ENCODE measurements at regions not wholly inside any gene's neighbourhood (a gene's known extent, or its start where the extent isn't known, plus 50 kb on each side); places are given as distances from the start of the nearest gene placed in this dataset.

DNA sequence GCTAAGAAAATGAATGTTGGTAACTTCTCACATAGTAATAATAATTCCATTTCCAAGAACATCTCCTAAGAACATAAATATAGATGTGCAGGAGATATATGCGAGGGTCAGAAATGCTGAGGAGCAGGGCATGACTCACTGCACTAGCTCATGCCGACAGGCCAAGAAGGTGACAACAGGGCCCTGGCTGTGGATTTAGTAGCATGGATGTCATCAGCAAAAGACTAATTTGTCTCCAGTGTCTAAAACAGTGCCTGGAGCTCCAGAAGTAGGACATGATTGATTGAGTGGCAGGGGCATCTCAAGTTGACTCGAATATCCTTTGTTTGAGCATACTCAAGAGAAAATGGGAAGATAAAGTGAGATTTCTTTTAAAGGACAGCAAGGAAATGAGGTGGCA lies 207.0 kb upstream of the FOXA2 start:
- Histone ChIP-seq H3K27ac (ENCODE audit: low read length) (no peak overlapping the region), H3K9ac (ENCODE audit: low read length in 2 of 2) (no peak overlapping the region), H3K4me3 (ENCODE audit: low read length in 2 of 2) (no peak overlapping the region), H3K4me1 (ENCODE audit: control insufficient read depth, insufficient read depth, low read length) (peaks cover 4% of the 10 kb centered on the region), H3K36me3 (ENCODE audit: control insufficient read depth in 2 of 2, insufficient read depth in 2 of 2, low read length in 2 of 2) (no peaks in the 10 kb centered on the region), H3K27me3 (ENCODE audit: control insufficient read depth in 1 of 2, insufficient read depth in 2 of 2, low read length in 2 of 2) (peaks cover 0 to 5% of the 10 kb centered on the region in 2 donors), H3K9me3 (ENCODE audit: control insufficient read depth in 2 of 2, low read length in 2 of 2) (peaks cover 0 to 3% of the 10 kb centered on the region in 2 donors)

DNA sequence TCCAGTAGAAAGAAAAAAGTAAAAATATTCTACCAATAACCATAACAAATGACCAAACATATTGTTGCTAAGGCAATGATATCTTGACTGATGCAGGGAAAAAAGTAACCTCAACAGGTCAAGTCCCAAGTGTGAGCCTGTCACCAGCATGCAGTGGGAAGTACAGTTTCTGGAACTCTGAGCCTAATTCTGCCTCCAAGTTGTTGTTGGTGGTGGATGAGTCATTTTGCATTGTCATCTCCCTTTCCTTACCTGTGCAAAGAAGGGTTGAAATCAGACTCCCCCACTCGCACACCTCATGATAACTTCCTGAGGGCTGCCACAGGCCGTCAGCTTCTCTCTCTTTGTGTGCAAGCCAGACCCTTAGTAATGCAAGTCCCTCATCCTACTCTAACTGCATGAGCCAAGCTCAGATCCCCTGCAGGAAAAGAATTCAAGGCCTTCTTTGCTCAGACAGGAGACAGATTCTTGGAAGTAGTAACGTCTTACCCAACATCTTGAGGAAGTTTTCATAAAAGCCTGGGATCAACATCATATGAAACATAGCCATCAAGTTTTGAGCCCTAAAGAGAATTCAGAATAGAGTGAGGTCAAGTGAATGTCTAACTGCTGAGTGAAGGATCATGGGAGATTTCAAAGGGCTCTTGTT lies 207.6 kb upstream of the FOXA2 start:
- peaks cover 0 to 3% of the 10 kb centered on the region in 2 donors for H3K9me3 ChIP-seq (ENCODE audit: control insufficient read depth in 2 of 2, low read length in 2 of 2)
- H3K36me3 ChIP-seq (ENCODE audit: control insufficient read depth in 2 of 2, insufficient read depth in 2 of 2, low read length in 2 of 2): no peaks in the 10 kb centered on the region
- H3K27ac ChIP-seq (ENCODE audit: low read length): no peak overlapping the region
- peaks cover 4% of the 10 kb centered on the region for H3K4me1 ChIP-seq (ENCODE audit: control insufficient read depth, insufficient read depth, low read length)
- H3K27me3 ChIP-seq (ENCODE audit: control insufficient read depth in 1 of 2, insufficient read depth in 2 of 2, low read length in 2 of 2): peaks cover 0 to 4% of the 10 kb centered on the region in 2 donors
- H3K9ac ChIP-seq (ENCODE audit: low read length in 2 of 2): no peak overlapping the region
- no peak overlapping the region for H3K4me3 ChIP-seq (ENCODE audit: low read length in 2 of 2)

DNA sequence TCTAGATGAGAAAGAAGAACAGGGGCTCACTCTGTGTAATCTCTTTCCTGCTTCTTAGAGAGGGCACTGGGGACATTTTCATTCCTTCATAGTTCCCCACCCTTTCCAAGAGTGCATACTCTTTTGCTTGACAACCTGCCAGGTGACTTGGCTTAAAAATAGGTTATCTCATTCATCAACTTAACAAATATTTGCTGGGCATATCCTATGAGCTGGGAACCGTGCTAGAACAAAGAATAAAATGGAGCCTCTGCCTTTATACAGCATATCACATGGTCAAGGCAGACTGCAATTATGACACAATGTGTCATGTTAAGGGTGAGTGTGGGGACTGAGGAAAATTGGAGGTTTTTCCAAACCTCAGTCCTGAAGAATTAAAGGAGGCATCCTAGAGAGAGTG lies 209.8 kb upstream of the FOXA2 start:
- peaks cover 0 to 3% of the 10 kb centered on the region in 2 donors for H3K9me3 ChIP-seq (ENCODE audit: control insufficient read depth in 2 of 2, low read length in 2 of 2)
- H3K27me3 ChIP-seq (ENCODE audit: control insufficient read depth in 1 of 2, insufficient read depth in 2 of 2, low read length in 2 of 2): peaks cover 0 to 2% of the 10 kb centered on the region in 2 donors
- H3K4me3 ChIP-seq (ENCODE audit: low read length in 2 of 2): no peak overlapping the region
- H3K27ac ChIP-seq (ENCODE audit: low read length): no peak overlapping the region
- no peak overlapping the region for H3K9ac ChIP-seq (ENCODE audit: low read length in 2 of 2)
- H3K4me1 ChIP-seq (ENCODE audit: control insufficient read depth, insufficient read depth, low read length): peaks cover 4% of the 10 kb centered on the region
- H3K36me3 ChIP-seq (ENCODE audit: control insufficient read depth in 2 of 2, insufficient read depth in 2 of 2, low read length in 2 of 2): no peaks in the 10 kb centered on the region

DNA sequence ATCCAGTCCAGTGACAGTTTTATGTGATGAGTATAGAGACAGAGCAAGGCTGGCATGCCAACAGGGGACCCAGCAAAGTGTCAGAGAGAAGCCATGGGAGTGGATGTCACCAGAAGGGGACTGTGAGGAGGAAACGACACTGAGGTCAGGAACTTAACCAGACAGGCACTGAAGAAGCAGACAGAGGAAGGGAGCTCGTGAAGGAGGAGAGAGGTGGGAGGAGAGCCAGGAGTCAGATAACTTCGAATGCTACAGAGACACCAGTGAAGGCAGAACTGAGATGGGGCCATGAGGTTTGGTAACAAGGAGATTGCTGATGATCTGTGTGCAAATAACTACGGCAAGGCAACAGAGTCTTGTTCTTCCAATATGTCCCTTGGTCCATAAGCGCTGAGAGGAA lies 211.1 kb upstream of the FOXA2 start:
- H3K4me3 ChIP-seq (ENCODE audit: low read length in 2 of 2): no peak overlapping the region
- no peak overlapping the region for H3K27ac ChIP-seq (ENCODE audit: low read length)

DNA sequence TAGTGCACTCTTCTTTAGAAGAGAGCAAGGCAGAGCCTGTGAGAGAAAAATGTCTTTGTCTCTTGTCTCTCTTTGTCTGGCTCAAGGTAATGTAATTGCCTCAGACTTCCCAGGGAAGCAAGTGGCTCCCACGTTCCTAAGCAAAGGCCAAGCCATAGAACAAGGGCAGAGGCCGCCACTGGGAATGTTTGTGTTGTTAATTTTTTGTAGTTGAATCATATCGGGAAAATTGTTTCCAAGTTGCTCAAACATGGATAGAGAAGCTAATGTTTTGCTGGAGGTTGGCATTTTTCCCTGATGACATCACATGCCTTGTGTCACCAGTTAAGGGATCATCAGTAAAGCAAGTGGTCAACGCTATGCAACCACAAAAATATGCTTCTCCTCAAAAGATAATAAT lies 211.5 kb upstream of the FOXA2 start:
- peaks cover 0 to 3% of the 10 kb centered on the region in 2 donors for H3K9me3 ChIP-seq (ENCODE audit: control insufficient read depth in 2 of 2, low read length in 2 of 2)
- no peaks in the 10 kb centered on the region for H3K4me1 ChIP-seq (ENCODE audit: control insufficient read depth, insufficient read depth, low read length)
- H3K27ac ChIP-seq (ENCODE audit: low read length): no peak overlapping the region
- no peaks in the 10 kb centered on the region for H3K36me3 ChIP-seq (ENCODE audit: control insufficient read depth in 2 of 2, insufficient read depth in 2 of 2, low read length in 2 of 2)
- H3K27me3 ChIP-seq (ENCODE audit: control insufficient read depth in 1 of 2, insufficient read depth in 2 of 2, low read length in 2 of 2): peaks cover 0 to 2% of the 10 kb centered on the region in 2 donors
- no peak overlapping the region for H3K9ac ChIP-seq (ENCODE audit: low read length in 2 of 2)
- H3K4me3 ChIP-seq (ENCODE audit: low read length in 2 of 2): no peak overlapping the region

More for the DNA sequence above, 211.1 kb upstream of the FOXA2 start:
- H3K4me1 ChIP-seq (ENCODE audit: control insufficient read depth, insufficient read depth, low read length): no peaks in the 10 kb centered on the region
- H3K9ac ChIP-seq (ENCODE audit: low read length in 2 of 2): no peak overlapping the region
- no peaks in the 10 kb centered on the region for H3K36me3 ChIP-seq (ENCODE audit: control insufficient read depth in 2 of 2, insufficient read depth in 2 of 2, low read length in 2 of 2)
- H3K27me3 ChIP-seq (ENCODE audit: control insufficient read depth in 1 of 2, insufficient read depth in 2 of 2, low read length in 2 of 2): no peaks in the 10 kb centered on the region
- peaks cover 0 to 3% of the 10 kb centered on the region in 2 donors for H3K9me3 ChIP-seq (ENCODE audit: control insufficient read depth in 2 of 2, low read length in 2 of 2)

DNA sequence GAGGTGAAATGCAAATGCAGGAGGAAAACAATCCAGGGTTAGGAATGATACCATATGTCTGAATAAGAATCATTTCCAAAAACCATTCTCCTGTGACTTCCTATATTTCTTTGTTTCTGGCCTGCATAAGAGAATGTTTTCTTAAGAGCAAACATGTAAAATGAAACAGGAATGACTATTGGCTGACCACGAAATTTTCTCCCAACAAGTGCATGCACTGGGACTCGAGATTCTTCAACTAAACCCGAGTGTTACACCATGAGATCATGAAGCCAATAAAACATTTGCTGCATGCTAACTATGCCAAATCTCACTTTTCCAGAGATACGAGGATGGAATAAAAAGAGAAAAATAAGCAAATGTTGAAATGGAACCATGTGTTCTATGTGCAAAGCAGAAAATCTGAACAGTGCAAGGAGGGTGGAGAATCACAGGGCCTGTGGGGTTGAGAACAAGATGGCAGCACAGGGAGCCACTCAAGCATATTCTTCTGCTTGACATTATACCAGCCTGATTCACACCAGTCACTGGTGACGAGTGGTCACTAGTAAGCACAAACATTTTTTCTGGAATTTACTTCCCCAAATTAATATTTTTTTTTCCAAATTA lies 212.2 kb upstream of the FOXA2 start:
- Histone ChIP-seq H3K27me3 (ENCODE audit: control insufficient read depth in 1 of 2, insufficient read depth in 2 of 2, low read length in 2 of 2) (peaks cover 0 to 2% of the 10 kb centered on the region in 2 donors), H3K36me3 (ENCODE audit: control insufficient read depth in 2 of 2, insufficient read depth in 2 of 2, low read length in 2 of 2) (no peaks in the 10 kb centered on the region), H3K4me1 (ENCODE audit: control insufficient read depth, insufficient read depth, low read length) (no peaks in the 10 kb centered on the region), H3K27ac (ENCODE audit: low read length) (no peak overlapping the region), H3K9me3 (ENCODE audit: control insufficient read depth in 2 of 2, low read length in 2 of 2) (peaks cover 0 to 3% of the 10 kb centered on the region in 2 donors), H3K4me3 (ENCODE audit: low read length in 2 of 2) (no peak overlapping the region), H3K9ac (ENCODE audit: low read length in 2 of 2) (no peak overlapping the region)

DNA sequence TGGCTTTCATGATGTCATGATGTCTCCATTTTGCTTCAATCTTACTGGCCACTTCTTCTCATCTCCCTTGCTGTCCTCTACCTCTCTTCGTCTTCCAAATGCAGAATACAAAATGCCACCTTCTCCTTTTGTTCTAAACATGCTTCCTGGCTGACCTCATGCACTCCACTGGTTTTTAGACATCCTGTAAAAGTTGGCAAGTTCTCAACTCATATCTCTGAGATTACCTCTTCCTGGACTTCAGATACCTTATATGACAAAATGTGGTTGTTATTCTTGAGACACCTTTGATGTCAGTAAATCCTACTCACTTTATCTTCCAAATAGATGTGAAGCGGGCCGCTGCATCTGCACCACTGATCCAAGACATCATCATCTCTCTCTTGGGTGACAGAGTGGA lies 212.7 kb upstream of the FOXA2 start:
- Histone ChIP-seq H3K27ac (ENCODE audit: low read length) (no peak overlapping the region), H3K4me3 (ENCODE audit: low read length in 2 of 2) (no peak overlapping the region), H3K9me3 (ENCODE audit: control insufficient read depth in 2 of 2, low read length in 2 of 2) (peaks cover 0 to 3% of the 10 kb centered on the region in 2 donors), H3K36me3 (ENCODE audit: control insufficient read depth in 2 of 2, insufficient read depth in 2 of 2, low read length in 2 of 2) (no peaks in the 10 kb centered on the region), H3K9ac (ENCODE audit: low read length in 2 of 2) (no peak overlapping the region), H3K27me3 (ENCODE audit: control insufficient read depth in 1 of 2, insufficient read depth in 2 of 2, low read length in 2 of 2) (peaks cover 0 to 2% of the 10 kb centered on the region in 2 donors), H3K4me1 (ENCODE audit: control insufficient read depth, insufficient read depth, low read length) (no peaks in the 10 kb centered on the region)

DNA sequence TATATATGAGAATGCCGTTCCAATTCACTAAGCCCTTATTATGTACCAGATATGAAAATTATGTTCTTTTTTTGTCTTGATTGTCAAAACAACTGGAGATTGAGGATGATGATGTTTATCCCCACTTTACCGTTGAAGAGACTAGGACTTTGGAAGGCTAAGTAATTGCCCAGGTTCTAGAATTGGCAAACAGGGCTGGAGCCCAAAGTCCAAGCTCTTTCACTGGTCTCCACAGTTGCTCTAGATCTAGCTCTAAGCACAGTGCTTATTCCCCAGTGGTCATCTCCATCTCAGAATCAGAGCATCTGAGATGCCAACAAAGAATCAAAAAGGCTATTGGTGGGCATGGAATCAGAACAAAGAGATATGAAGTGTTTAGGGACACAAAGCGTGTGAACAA lies 215.3 kb upstream of the FOXA2 start:
- no peaks in the 10 kb centered on the region for H3K36me3 ChIP-seq (ENCODE audit: control insufficient read depth in 2 of 2, insufficient read depth in 2 of 2, low read length in 2 of 2)
- H3K4me3 ChIP-seq (ENCODE audit: low read length in 2 of 2): no peak overlapping the region
- H3K27me3 ChIP-seq (ENCODE audit: control insufficient read depth in 1 of 2, insufficient read depth in 2 of 2, low read length in 2 of 2): peaks cover 0 to 5% of the 10 kb centered on the region in 2 donors
- no peak overlapping the region for H3K27ac ChIP-seq (ENCODE audit: low read length)
- no peaks in the 10 kb centered on the region for H3K4me1 ChIP-seq (ENCODE audit: control insufficient read depth, insufficient read depth, low read length)
- H3K9ac ChIP-seq (ENCODE audit: low read length in 2 of 2): no peak overlapping the region
- H3K9me3 ChIP-seq (ENCODE audit: control insufficient read depth in 2 of 2, low read length in 2 of 2): no peaks in the 10 kb centered on the region

DNA sequence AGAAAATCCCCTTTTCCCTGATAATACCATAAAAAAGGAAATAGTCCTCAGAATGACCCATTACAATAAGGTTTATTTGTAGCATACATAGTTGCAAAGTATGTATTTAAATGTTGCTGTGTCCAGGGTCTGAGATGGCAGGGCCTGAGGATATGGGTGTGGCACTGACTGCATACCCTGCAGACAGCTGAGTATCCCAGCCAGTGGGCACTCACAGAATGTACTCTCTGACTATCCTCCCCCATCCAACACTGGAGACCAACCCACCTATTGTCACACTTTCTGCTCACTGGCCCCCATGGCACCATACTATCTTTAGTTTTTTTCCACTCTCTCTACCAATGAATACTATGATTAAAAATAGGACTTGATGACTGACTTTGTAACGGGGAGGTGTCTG lies 215.8 kb upstream of the FOXA2 start:
- H3K36me3 ChIP-seq (ENCODE audit: control insufficient read depth in 2 of 2, insufficient read depth in 2 of 2, low read length in 2 of 2): no peaks in the 10 kb centered on the region
- no peaks in the 10 kb centered on the region for H3K9me3 ChIP-seq (ENCODE audit: control insufficient read depth in 2 of 2, low read length in 2 of 2)
- H3K4me3 ChIP-seq (ENCODE audit: low read length in 2 of 2): no peak overlapping the region
- H3K9ac ChIP-seq (ENCODE audit: low read length in 2 of 2): no peak overlapping the region
- H3K27ac ChIP-seq (ENCODE audit: low read length): no peak overlapping the region
- no peaks in the 10 kb centered on the region for H3K4me1 ChIP-seq (ENCODE audit: control insufficient read depth, insufficient read depth, low read length)
- H3K27me3 ChIP-seq (ENCODE audit: control insufficient read depth in 1 of 2, insufficient read depth in 2 of 2, low read length in 2 of 2): peaks cover 0 to 5% of the 10 kb centered on the region in 2 donors

DNA sequence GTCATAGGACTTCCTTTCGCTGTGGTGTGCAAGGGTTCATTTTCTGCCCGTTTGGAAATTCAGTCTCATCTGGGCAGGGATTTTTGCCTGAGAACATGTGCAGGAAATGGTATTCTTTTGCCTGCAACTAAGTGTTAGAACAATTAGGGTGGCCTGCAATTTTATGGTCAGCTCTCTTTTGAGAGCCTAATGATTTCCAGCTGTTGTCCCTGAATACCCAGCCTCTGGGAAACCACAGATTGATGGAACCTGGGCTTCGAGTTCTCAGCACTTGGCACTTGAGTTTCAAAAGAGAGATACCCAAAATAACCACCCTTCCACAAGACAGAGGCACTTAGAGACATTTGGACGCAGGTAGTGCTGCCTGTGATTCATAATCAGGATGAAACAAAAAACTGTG lies 217.2 kb upstream of the FOXA2 start:
- Histone ChIP-seq H3K4me1 (ENCODE audit: control insufficient read depth, insufficient read depth, low read length) (peaks cover 2% of the 10 kb centered on the region), H3K27ac (ENCODE audit: low read length) (no peak overlapping the region), H3K27me3 (ENCODE audit: control insufficient read depth in 1 of 2, insufficient read depth in 2 of 2, low read length in 2 of 2) (peaks cover 0 to 5% of the 10 kb centered on the region in 2 donors), H3K9me3 (ENCODE audit: control insufficient read depth in 2 of 2, low read length in 2 of 2) (no peaks in the 10 kb centered on the region), H3K4me3 (ENCODE audit: low read length in 2 of 2) (no peak overlapping the region), H3K9ac (ENCODE audit: low read length in 2 of 2) (no peak overlapping the region), H3K36me3 (ENCODE audit: control insufficient read depth in 2 of 2, insufficient read depth in 2 of 2, low read length in 2 of 2) (no peaks in the 10 kb centered on the region)

DNA sequence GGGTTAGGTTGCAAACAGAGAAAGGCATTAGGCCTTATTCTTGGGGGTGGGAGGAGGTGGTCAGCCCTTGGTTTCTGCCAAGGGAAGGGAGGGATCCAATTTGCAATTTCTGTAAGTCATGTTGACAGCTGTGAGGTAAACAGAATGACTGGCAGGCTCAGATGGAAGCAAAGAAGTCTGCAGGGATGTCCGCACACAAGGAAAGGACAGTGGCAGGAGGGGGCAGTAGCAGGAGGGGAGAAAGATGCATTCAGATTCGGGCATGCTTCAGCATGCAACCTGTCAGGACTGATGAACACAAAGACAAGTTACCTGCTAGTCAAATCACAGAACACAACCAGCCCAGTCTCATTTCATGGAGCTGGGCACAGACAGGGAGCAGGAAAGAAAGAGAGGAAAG lies 217.9 kb upstream of the FOXA2 start:
- Histone ChIP-seq H3K9me3 (ENCODE audit: control insufficient read depth in 2 of 2, low read length in 2 of 2) (no peaks in the 10 kb centered on the region), H3K4me1 (ENCODE audit: control insufficient read depth, insufficient read depth, low read length) (peaks cover 2% of the 10 kb centered on the region), H3K27ac (ENCODE audit: low read length) (no peak overlapping the region), H3K4me3 (ENCODE audit: low read length in 2 of 2) (no peak overlapping the region), H3K27me3 (ENCODE audit: control insufficient read depth in 1 of 2, insufficient read depth in 2 of 2, low read length in 2 of 2) (peaks cover 0 to 5% of the 10 kb centered on the region in 2 donors), H3K36me3 (ENCODE audit: control insufficient read depth in 2 of 2, insufficient read depth in 2 of 2, low read length in 2 of 2) (no peaks in the 10 kb centered on the region), H3K9ac (ENCODE audit: low read length in 2 of 2) (no peak overlapping the region)

Data from stomach smooth muscle (tissue), 2 donors.